Esophagus (tissue), 2 donors: ENCODE measurements at regions not wholly inside any gene's neighbourhood (a gene's known extent, or its start where the extent isn't known, plus 50 kb on each side); places are given as distances from the start of the nearest gene placed in this dataset.

Source experiments
- H3K27ac ChIP-seq, 2 donors: one replicate each; pipeline ENCODE4 v1.5.1; 2013; ENCODE audit warnings: low read depth in 2 of 2, mild to moderate bottlenecking in 2 of 2, inconsistent platforms in 1 of 2, low read length in 1 of 2, moderate library complexity in 1 of 2
- H3K27me3 ChIP-seq, 2 donors: one replicate each; pipeline ENCODE4 v1.6.1; 2013; ENCODE audit warnings: low read length in 2 of 2, control low read depth in 1 of 2, mild to moderate bottlenecking in 1 of 2; ENCODE audit not compliant: insufficient read depth in 2 of 2, control insufficient read depth in 1 of 2
- H3K36me3 ChIP-seq, 2 donors: one replicate each; pipeline ENCODE4 v1.6.1; 2013; ENCODE audit warnings: low read length in 1 of 2; ENCODE audit not compliant: control insufficient read depth in 2 of 2, insufficient read depth in 2 of 2
- H3K4me1 ChIP-seq, 2 donors: one replicate each; pipeline ENCODE4 v1.6.1; 2013; ENCODE audit warnings: low read length in 1 of 2; ENCODE audit not compliant: control insufficient read depth in 2 of 2, insufficient read depth in 2 of 2
- H3K4me3 ChIP-seq, 2 donors: one replicate each; pipeline ENCODE4 v1.5.1; 2013; ENCODE audit warnings: low read length in 2 of 2, mild to moderate bottlenecking in 2 of 2, low read depth in 1 of 2, moderate library complexity in 1 of 2
- H3K9me3 ChIP-seq, 2 donors: one replicate each; pipeline ENCODE4 v1.6.1; 2013; ENCODE audit warnings: mild to moderate bottlenecking in 2 of 2, low read depth in 1 of 2, low read length in 1 of 2, moderate library complexity in 1 of 2; ENCODE audit not compliant: control insufficient read depth in 2 of 2, insufficient read depth in 1 of 2
- WGBS, 2 donors: extraction: QIAGEN DNeasy Blood & Tissue Kit; methylation state at CpG; one replicate each; pipeline ENCODE4 v1.1.7; 2013; 5-methylcytosine and 5-hydroxymethylcytosine counted together
- donor health status: healthy with polysubstance abuse.
- donor health status: Bipolar disorder and iron deficiency.

DNA sequence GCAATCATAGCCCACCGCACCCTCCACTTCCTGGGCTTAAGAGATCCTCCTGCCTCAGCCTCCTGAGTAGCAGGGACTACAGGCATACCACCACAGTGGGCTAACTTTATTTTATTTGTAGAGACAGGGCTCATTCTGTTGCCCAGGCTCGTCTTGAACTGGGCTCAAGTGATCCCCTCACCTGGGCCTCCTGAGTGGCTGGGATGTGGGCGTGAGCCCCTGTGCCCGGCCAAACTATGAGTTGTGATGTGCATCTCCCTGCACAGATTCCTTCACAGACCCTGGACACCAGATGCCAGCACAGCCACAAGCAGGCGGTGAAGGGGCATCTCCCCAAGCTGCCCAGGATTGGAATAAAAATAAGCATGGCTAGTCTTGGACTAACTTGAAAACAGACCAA, 244.9 kb upstream of the IRX1 start:
- no peaks in the 10 kb centered on the region for H3K4me1 ChIP-seq
- H3K36me3 ChIP-seq: no peaks in the 10 kb centered on the region
- H3K27ac ChIP-seq: no peak overlapping the region
- H3K27me3 ChIP-seq: no peaks in the 10 kb centered on the region
- WGBS, 2 donors: 82 to 87% methylated on average over 5 of the region's 5 CpGs
- H3K4me3 ChIP-seq: no peak overlapping the region
- peaks cover 0 to 8% of the 10 kb centered on the region in 2 donors for H3K9me3 ChIP-seq

- Histone ChIP-seq H3K4me1 (no peaks in the 10 kb centered on the region), H3K27ac (no peak overlapping the region), H3K4me3 (no peak overlapping the region), H3K36me3 (no peaks in the 10 kb centered on the region), H3K9me3 (peaks cover 0 to 8% of the 10 kb centered on the region in 2 donors), H3K27me3 (no peaks in the 10 kb centered on the region)
- 92 to 95% methylated on average over 10 of the region's 10 CpGs for WGBS, 2 donors
These were observed 245.7 kb upstream of the IRX1 start for GRCh38 chr5:3349704-3350565.

DNA sequence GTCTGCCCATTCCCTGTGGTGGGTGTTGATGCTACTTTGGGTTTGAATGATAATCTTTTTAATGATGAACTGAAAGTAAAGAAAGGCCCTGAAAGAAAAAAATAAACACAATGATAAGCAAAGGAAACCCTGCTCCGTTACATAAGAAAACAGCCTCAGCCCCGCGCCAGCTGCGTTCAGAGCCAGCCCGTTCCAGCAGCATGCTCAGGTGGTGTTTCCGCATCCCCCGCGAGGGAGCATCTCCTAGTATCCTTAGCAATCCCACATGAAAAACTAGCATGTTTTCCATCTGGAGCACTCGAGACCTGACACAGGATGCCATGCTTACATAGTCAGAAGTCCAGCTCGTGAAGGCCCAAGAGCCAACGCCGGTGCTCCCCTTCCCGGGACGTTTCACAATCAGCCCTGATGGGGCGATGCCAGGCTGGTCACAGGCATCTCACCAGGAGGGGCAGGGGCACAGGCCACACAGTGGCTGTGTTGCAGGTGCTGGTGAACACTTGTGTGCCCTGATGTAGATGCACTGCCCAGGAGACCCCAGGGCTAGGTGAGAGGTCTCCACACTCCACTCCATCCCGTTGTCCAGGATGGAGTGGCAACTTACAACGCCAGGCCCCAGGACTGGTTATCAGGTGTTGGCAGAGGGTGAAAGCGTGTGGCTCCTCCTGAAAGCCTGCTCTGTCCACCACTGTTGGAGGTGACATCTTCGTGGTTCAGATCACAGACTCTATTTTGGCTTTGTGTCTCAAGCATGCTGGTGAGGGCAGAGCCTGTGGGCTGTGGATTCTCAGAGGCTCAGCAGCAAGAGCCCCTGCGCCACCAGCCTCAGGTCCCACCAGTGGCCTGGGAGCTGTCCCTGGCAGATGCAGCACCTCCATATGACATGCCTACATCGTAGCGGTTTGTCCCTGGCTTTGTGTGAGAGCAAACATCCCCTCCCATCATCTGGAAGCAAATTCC, 246.8 kb upstream of the IRX1 start:
- H3K9me3 ChIP-seq: peaks cover 0 to 8% of the 10 kb centered on the region in 2 donors

GRCh38 chr5:3347741-3348140, 247.9 kb upstream of the IRX1 start:
- Histone ChIP-seq H3K36me3 (no peaks in the 10 kb centered on the region), H3K4me1 (no peaks in the 10 kb centered on the region), H3K27ac (no peak overlapping the region), H3K9me3 (peaks cover 0 to 8% of the 10 kb centered on the region in 2 donors), H3K27me3 (no peaks in the 10 kb centered on the region), H3K4me3 (no peak overlapping the region)
- 86 to 91% methylated on average over 5 of the region's 5 CpGs for WGBS, 2 donors

More for the DNA sequence above, 246.8 kb upstream of the IRX1 start:
- no peaks in the 10 kb centered on the region for H3K4me1 ChIP-seq
- no peak overlapping the region for H3K27ac ChIP-seq
- no peaks in the 10 kb centered on the region for H3K27me3 ChIP-seq
- 84 to 90% methylated on average over 22 of the region's 22 CpGs for WGBS, 2 donors
- H3K4me3 ChIP-seq: no peak overlapping the region
- H3K36me3 ChIP-seq: no peaks in the 10 kb centered on the region

- Histone ChIP-seq H3K4me3 (no peak overlapping the region), H3K9me3 (peaks cover 0 to 8% of the 10 kb centered on the region in 2 donors), H3K27me3 (no peaks in the 10 kb centered on the region), H3K4me1 (peaks cover 0 to 4% of the 10 kb centered on the region in 2 donors), H3K36me3 (no peaks in the 10 kb centered on the region), H3K27ac (no peak overlapping the region)
- 90 to 93% methylated on average over 26 of the region's 26 CpGs for WGBS, 2 donors
These were observed 249.4 kb upstream of the IRX1 start for GRCh38 chr5:3346111-3346820.

DNA sequence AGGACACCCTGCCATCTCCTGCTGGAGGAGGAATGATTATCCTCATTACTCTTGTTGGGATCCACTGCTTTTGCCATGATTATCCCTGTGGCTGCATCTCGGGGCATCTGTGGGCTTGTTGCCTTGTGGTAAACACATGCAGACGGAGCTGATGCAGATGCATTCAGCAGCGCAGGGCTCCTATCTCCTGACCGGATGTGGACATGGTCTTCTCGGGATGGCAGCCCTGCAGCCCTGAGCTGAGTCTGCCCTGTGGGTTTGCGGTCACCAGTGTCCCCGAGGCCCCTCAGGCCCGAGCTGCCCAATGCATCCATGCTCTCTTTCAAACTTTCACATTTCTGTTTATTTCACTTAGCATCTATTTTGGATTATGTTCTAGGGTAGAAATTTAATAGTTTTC, 250.4 kb upstream of the IRX1 start:
- WGBS, 2 donors: 82 to 86% methylated on average over 8 of the region's 8 CpGs
- Histone ChIP-seq H3K36me3 (no peaks in the 10 kb centered on the region), H3K27me3 (no peaks in the 10 kb centered on the region)

GRCh38 chr5:3344671-3345070, 251.0 kb upstream of the IRX1 start:
- 90 to 92% methylated on average over 11 of the region's 11 CpGs for WGBS, 2 donors
- no peaks in the 10 kb centered on the region for H3K36me3 ChIP-seq
- peaks cover 0 to 3% of the 10 kb centered on the region in 2 donors for H3K9me3 ChIP-seq

More for the DNA sequence above, 250.4 kb upstream of the IRX1 start:
- H3K9me3 ChIP-seq: peaks cover 0 to 7% of the 10 kb centered on the region in 2 donors
- no peak overlapping the region for H3K4me3 ChIP-seq
- H3K4me1 ChIP-seq: peaks cover 0 to 4% of the 10 kb centered on the region in 2 donors
- no peak overlapping the region for H3K27ac ChIP-seq

GRCh38 chr5:3343911-3344310, 251.7 kb upstream of the IRX1 start:
- Histone ChIP-seq H3K4me3 (no peak overlapping the region), H3K27ac (no peak overlapping the region), H3K27me3 (no peaks in the 10 kb centered on the region), H3K36me3 (no peaks in the 10 kb centered on the region), H3K9me3 (peaks cover 0 to 3% of the 10 kb centered on the region in 2 donors), H3K4me1 (peaks cover 0 to 4% of the 10 kb centered on the region in 2 donors)
- WGBS, 2 donors: 86 to 90% methylated on average over 6 of the region's 6 CpGs

More at GRCh38 chr5:3344671-3345070, 251.0 kb upstream of the IRX1 start:
- no peak overlapping the region for H3K27ac ChIP-seq
- no peaks in the 10 kb centered on the region for H3K27me3 ChIP-seq
- no peak overlapping the region for H3K4me3 ChIP-seq
- H3K4me1 ChIP-seq: peaks cover 0 to 4% of the 10 kb centered on the region in 2 donors

- no peak overlapping the region for H3K27ac ChIP-seq
- 72 to 81% methylated on average over 5 of the region's 5 CpGs for WGBS, 2 donors
- no peaks in the 10 kb centered on the region for H3K36me3 ChIP-seq
These were observed 252.4 kb upstream of the IRX1 start for GRCh38 chr5:3343211-3343610.

More at GRCh38 chr5:3343211-3343610, 252.4 kb upstream of the IRX1 start:
- Histone ChIP-seq H3K4me3 (no peak overlapping the region), H3K27me3 (no peaks in the 10 kb centered on the region), H3K4me1 (peaks cover 0 to 4% of the 10 kb centered on the region in 2 donors), H3K9me3 (peaks cover 0 to 3% of the 10 kb centered on the region in 2 donors)
